ENCODE measurements at regions not wholly inside any gene's neighbourhood (a gene's known extent, or its start where the extent isn't known, plus 50 kb on each side); places are given as distances from the start of the nearest gene placed in this dataset.

- TF ChIP-seq POLR2A (IDR thresholded peaks at IDR 0.05): no peak
- TF ChIP-seq, protein P1, sequence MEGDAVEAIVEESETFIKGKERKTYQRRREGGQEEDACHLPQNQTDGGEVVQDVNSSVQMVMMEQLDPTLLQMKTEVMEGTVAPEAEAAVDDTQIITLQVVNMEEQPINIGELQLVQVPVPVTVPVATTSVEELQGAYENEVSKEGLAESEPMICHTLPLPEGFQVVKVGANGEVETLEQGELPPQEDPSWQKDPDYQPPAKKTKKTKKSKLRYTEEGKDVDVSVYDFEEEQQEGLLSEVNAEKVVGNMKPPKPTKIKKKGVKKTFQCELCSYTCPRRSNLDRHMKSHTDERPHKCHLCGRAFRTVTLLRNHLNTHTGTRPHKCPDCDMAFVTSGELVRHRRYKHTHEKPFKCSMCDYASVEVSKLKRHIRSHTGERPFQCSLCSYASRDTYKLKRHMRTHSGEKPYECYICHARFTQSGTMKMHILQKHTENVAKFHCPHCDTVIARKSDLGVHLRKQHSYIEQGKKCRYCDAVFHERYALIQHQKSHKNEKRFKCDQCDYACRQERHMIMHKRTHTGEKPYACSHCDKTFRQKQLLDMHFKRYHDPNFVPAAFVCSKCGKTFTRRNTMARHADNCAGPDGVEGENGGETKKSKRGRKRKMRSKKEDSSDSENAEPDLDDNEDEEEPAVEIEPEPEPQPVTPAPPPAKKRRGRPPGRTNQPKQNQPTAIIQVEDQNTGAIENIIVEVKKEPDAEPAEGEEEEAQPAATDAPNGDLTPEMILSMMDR (IDR thresholded peaks at IDR 0.05 in 8 of 11, conservative IDR thresholded peaks at IDR 0.05 in 3 of 11): no peak
These were observed 296.0 kb upstream of the KCNN2 start for GRCh38 chr5:114065912-114066311.
